ENCODE measurements at regions not wholly inside any gene's neighbourhood (a gene's known extent, or its start where the extent isn't known, plus 50 kb on each side); places are given as distances from the start of the nearest gene placed in this dataset.

GRCh38 chr3:167163580-167163979 is 216.5 kb downstream of the ZBBX start:
- DNase-seq (ENCODE audit: low read depth): no peak
- TF ChIP-seq CTCF (IDR thresholded peaks at IDR 0.05; ENCODE audit: insufficient read depth, low read depth, low read length, missing control alignments): no peak
- no peak overlapping the region for H3K4me3 ChIP-seq (ENCODE audit: low read length)

DNA sequence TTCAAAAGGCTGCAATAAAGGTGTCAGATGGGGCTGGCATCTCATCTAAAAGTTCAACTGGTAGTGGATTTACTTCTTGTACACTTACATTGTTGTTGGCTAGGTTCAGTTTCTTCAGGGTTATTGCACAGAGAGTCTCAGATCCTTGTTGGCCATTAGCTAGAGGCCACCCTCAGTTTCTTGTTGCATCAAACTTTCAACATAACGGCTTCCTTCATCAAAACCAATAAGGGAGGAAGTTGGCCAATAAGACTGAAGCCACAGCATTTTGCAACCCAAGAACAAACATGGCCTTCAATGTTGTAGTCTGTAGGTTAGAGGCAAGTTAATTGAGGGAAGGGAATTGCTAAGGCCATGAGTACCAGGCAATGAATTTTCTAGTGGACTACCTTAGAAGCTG is 218.0 kb downstream of the ZBBX start:
- H3K4me3 ChIP-seq (ENCODE audit: low read length): no peak overlapping the region
- DNase-seq (ENCODE audit: low read depth): no peak
- no peak for TF ChIP-seq CTCF (IDR thresholded peaks at IDR 0.05; ENCODE audit: insufficient read depth, low read depth, low read length, missing control alignments)

- no peak for TF ChIP-seq CTCF (IDR thresholded peaks at IDR 0.05; ENCODE audit: insufficient read depth, low read depth, low read length, missing control alignments)
- DNase-seq (ENCODE audit: low read depth): no peak
- no peak overlapping the region for H3K4me3 ChIP-seq (ENCODE audit: low read length)
Observed at GRCh38 chr3:167160781-167161180, 219.3 kb downstream of the ZBBX start.

GRCh38 chr3:167151636-167152035 is 228.5 kb downstream of the ZBBX start:
- no peak for DNase-seq (ENCODE audit: low read depth)
- no peak overlapping the region for H3K4me3 ChIP-seq (ENCODE audit: low read length)
- TF ChIP-seq CTCF (IDR thresholded peaks at IDR 0.05; ENCODE audit: insufficient read depth, low read depth, low read length, missing control alignments): no peak

DNA sequence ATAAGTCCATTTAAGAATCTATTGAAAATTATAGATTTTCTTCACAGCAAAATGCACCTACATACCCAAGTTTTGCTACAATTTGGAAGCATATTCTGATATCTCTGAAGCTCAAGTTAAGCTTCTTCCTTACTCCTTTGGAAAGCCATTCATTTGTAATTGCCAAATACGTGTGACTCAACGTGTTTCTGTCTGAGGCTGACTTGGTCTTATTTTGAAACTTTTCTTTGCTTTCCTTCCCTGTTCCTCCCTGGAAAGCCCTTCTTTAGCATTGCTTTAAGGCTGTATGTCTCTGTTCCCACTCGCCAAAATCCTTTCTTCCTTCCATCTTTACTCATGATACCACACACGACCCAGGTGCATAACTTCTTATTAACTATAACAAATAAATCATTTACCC is 232.0 kb downstream of the ZBBX start:
- peak; percentile 2 for DNase-seq (ENCODE audit: low read depth)
- H3K4me3 ChIP-seq (ENCODE audit: low read length): no peak overlapping the region
- TF ChIP-seq CTCF (IDR thresholded peaks at IDR 0.05; ENCODE audit: insufficient read depth, low read depth, low read length, missing control alignments): no peak

DNA sequence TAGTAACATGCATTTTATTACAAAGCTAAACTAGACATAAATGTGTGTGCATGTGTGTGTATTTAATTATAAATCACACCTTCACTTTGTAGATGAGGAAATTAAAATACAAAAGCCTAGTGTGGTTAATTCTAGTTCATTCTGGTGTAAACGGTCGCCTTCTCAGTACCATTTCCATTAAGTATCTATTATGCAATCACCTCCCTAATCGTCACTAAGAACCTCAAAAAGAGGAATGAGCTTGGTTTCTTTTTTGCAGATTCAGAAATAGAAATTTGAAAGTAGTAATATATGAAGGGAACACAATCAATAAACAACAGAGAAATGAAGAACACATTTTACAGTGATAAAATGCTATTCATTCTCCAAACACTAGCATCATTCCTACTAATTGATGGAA is 233.2 kb downstream of the ZBBX start:
- no peak for DNase-seq (ENCODE audit: low read depth)
- no peak for TF ChIP-seq CTCF (IDR thresholded peaks at IDR 0.05; ENCODE audit: insufficient read depth, low read depth, low read length, missing control alignments)
- H3K4me3 ChIP-seq (ENCODE audit: low read length): no peak overlapping the region

DNA sequence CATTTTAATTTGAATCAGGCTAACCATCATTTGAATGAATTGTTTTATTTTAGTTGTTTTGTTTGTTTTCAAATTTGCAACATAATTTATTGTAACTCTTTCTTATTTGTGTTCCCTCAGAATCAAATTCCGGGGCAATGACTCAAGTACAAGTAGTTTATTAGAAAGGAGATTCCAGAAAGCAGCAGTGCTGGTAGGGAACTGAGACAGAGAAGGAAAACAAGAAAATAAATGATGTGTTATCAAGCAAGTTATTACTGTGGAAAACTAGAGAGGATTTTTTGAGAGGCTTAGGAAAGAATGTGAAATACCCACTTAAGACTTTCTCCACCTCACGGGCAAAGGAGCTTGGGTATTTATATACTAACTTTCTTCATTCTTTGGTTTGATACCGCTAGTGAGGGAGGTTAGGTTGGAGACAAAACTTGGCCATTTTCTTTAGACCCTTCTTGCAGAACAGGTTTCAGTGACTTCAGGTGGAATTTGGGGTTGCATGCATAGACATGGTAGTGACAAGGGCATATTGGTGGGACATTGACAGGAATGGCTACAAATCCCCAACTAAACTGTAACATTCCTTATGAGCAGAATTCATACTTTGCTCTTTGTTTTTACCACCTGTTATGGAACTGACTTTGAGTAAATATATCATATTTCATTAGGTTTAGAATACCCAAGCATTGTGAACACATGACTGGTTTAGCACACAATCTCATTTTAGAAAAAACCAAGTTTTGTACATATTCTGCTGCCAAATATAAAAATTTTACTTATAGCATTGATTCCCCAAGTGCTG is 254.3 kb downstream of the ZBBX start:
- DNase-seq (ENCODE audit: low read depth): no peak
- no peak overlapping the region for H3K4me3 ChIP-seq (ENCODE audit: low read length)
- no peak for TF ChIP-seq CTCF (IDR thresholded peaks at IDR 0.05; ENCODE audit: insufficient read depth, low read depth, low read length, missing control alignments)

Measured in epithelial cell of esophagus (primary cell).